ENCODE measurements at regions not wholly inside any gene's neighbourhood (a gene's known extent, or its start where the extent isn't known, plus 50 kb on each side); places are given as distances from the start of the nearest gene placed in this dataset.
"Not testable (repeated sequence)": the region's sequence is repeated elsewhere in the genome, so short reads cannot be mapped to it uniquely, and the experiment has no call there.

- no peak for DNase-seq (ENCODE audit: low read depth)
These were observed 552.6 kb upstream of the GJE1 start for GRCh38 chr6:141580131-141580530.

GRCh38 chr6:141576751-141577150 lies 556.0 kb upstream of the GJE1 start:
- no peak for DNase-seq (ENCODE audit: low read depth)

GRCh38 chr6:141562851-141563763 lies 569.6 kb upstream of the GJE1 start:
- peak; percentile 84 for DNase-seq (ENCODE audit: low read depth)

GRCh38 chr6:141562186-141562811 lies 570.4 kb upstream of the GJE1 start:
- DNase-seq (ENCODE audit: low read depth), result no peak

GRCh38 chr6:141561154-141561553 lies 571.6 kb upstream of the GJE1 start:
- no peak for DNase-seq (ENCODE audit: low read depth)

GRCh38 chr6:141552463-141552862 lies 580.3 kb upstream of the GJE1 start:
- peak; percentile 42 for DNase-seq (ENCODE audit: low read depth)

- DNase-seq (ENCODE audit: low read depth), result no peak
These were observed 580.7 kb upstream of the GJE1 start for GRCh38 chr6:141552031-141552430.

- no peak for DNase-seq (ENCODE audit: low read depth)
These were observed 581.4 kb upstream of the GJE1 start for GRCh38 chr6:141551318-141551717.

GRCh38 chr6:141550471-141550870 lies 582.3 kb upstream of the GJE1 start:
- no peak for DNase-seq (ENCODE audit: low read depth)

- no peak for DNase-seq (ENCODE audit: low read depth)
These were observed 583.8 kb upstream of the GJE1 start for GRCh38 chr6:141548966-141549365.

- DNase-seq (ENCODE audit: low read depth), result no peak
These were observed 591.0 kb upstream of the GJE1 start for GRCh38 chr6:141541581-141542324.

- no peak for DNase-seq (ENCODE audit: low read depth)
These were observed 592.5 kb upstream of the GJE1 start for GRCh38 chr6:141540207-141540606.

GRCh38 chr6:141539617-141540016 lies 593.1 kb upstream of the GJE1 start:
- no peak for DNase-seq (ENCODE audit: low read depth)

GRCh38 chr6:141532211-141532610 lies 600.5 kb upstream of the GJE1 start:
- DNase-seq (ENCODE audit: low read depth), result no peak

- no peak for DNase-seq (ENCODE audit: low read depth)
These were observed 601.7 kb upstream of the GJE1 start for GRCh38 chr6:141531040-141531439.

- DNase-seq (ENCODE audit: low read depth), result no peak
These were observed 604.1 kb upstream of the GJE1 start for GRCh38 chr6:141528596-141528995.

GRCh38 chr6:141526985-141527384 lies 605.7 kb upstream of the GJE1 start:
- no peak for DNase-seq (ENCODE audit: low read depth)

- DNase-seq (ENCODE audit: low read depth), result no peak
These were observed 611.3 kb upstream of the GJE1 start for GRCh38 chr6:141521440-141521839.

- no peak for DNase-seq (ENCODE audit: low read depth)
These were observed 618.9 kb upstream of the GJE1 start for GRCh38 chr6:141513830-141514229.

- no peak for DNase-seq (ENCODE audit: low read depth)
These were observed 621.9 kb upstream of the GJE1 start for GRCh38 chr6:141510803-141511202.

- not testable (repeated sequence) for DNase-seq (ENCODE audit: low read depth)
These were observed 626.7 kb upstream of the GJE1 start for GRCh38 chr6:141506062-141506461.

GRCh38 chr6:141504318-141504717 lies 628.4 kb upstream of the GJE1 start:
- DNase-seq (ENCODE audit: low read depth), result not testable (repeated sequence)

- no peak for DNase-seq (ENCODE audit: low read depth)
These were observed 631.1 kb upstream of the GJE1 start for GRCh38 chr6:141501616-141502015.
